Left ventricle myocardium inferior (tissue), 1 donor: ENCODE measurements at regions not wholly inside any gene's neighbourhood (a gene's known extent, or its start where the extent isn't known, plus 50 kb on each side); places are given as distances from the start of the nearest gene placed in this dataset.
A peak's percentile ranks its signal among the peaks of the same experiment; 100 is the strongest.

Experiments
- DNase-seq: peaks from one replicate; pipeline ENCODE4 v3.0.0-alpha.2; 2020
- H3K27ac ChIP-seq: fragments of 200-600 bp; replicated peaks from 2 replicates; pipeline ENCODE4 v1.8.0; 2021
- H3K27me3 ChIP-seq: fragments of 200-600 bp; 2 replicates; pipeline ENCODE4 v1.8.0; 2021; ENCODE audit warnings: low read depth
- H3K36me3 ChIP-seq: fragments of 200-600 bp; 2 replicates; pipeline ENCODE4 v1.8.0; 2021
- H3K4me1 ChIP-seq: fragments of 200-600 bp; 2 replicates; pipeline ENCODE4 v1.8.0; 2021
- H3K4me3 ChIP-seq: fragments of 200-600 bp; 2 replicates; pipeline ENCODE4 v1.8.0; 2021; ENCODE audit warnings: mild to moderate bottlenecking, moderate library complexity
- H3K9me3 ChIP-seq: fragments of 200-600 bp; replicated peaks from 2 replicates; pipeline ENCODE4 v1.8.0; 2021
- CTCF ChIP-seq: fragments of 200-600 bp; IDR thresholded peaks from 2 replicates; pipeline ENCODE4 v1.8.0; 2021; ENCODE audit warnings: antibody characterized with exemption, mild to moderate bottlenecking, borderline replicate concordance
- intact Hi-C: fragments of 100-400 bp; cut with micrococcal nuclease; formaldehyde crosslinking; loops from one replicate; pipeline ENCODE4 v1.11.0; 2022
- donor health status: DM: no; HTN: yes; CAD: no; lungs with severe emphysema.

GRCh38 chr11:121892863-121893262, 223.2 kb downstream of the BLID start:
- Histone ChIP-seq H3K4me1 (peaks cover 25% of the 10 kb centered on the region), H3K36me3 (no peaks in the 10 kb centered on the region), H3K4me3 (no peak overlapping the region), H3K9me3 (no peaks in the 10 kb centered on the region), H3K27ac (no peak overlapping the region), H3K27me3 (no peaks in the 10 kb centered on the region)
- DNase-seq, result no peak
- no peak for TF ChIP-seq CTCF
- intact Hi-C loops, result no loop called here

- no peak overlapping the region for H3K27ac ChIP-seq
- intact Hi-C loops, result no loop called here
- TF ChIP-seq CTCF, result no peak
- H3K36me3 ChIP-seq, result no peaks in the 10 kb centered on the region
- H3K9me3 ChIP-seq, result no peaks in the 10 kb centered on the region
- peaks cover 25% of the 10 kb centered on the region for H3K4me1 ChIP-seq
- no peak overlapping the region for H3K4me3 ChIP-seq
- DNase-seq, result peak; percentile 30
- H3K27me3 ChIP-seq, result no peaks in the 10 kb centered on the region
Observed at GRCh38 chr11:121892131-121892681, 223.8 kb downstream of the BLID start.

- intact Hi-C loops, result no loop called here
- H3K27me3 ChIP-seq, result no peaks in the 10 kb centered on the region
- H3K9me3 ChIP-seq, result no peaks in the 10 kb centered on the region
- no peak for DNase-seq
- H3K27ac ChIP-seq, result no peak overlapping the region
- TF ChIP-seq CTCF, result no peak
- no peak overlapping the region for H3K4me3 ChIP-seq
- H3K4me1 ChIP-seq, result peaks cover 33% of the 10 kb centered on the region
- H3K36me3 ChIP-seq, result no peaks in the 10 kb centered on the region
Observed at GRCh38 chr11:121890946-121891515, 225.0 kb downstream of the BLID start.

GRCh38 chr11:121890377-121890776, 225.6 kb downstream of the BLID start:
- no peak overlapping the region for H3K27ac ChIP-seq
- no peaks in the 10 kb centered on the region for H3K27me3 ChIP-seq
- no peak overlapping the region for H3K4me3 ChIP-seq
- peaks cover 36% of the 10 kb centered on the region for H3K4me1 ChIP-seq
- no peak for DNase-seq
- H3K36me3 ChIP-seq, result no peaks in the 10 kb centered on the region
- no peaks in the 10 kb centered on the region for H3K9me3 ChIP-seq
- no peak for TF ChIP-seq CTCF
- intact Hi-C loops, result no loop called here

GRCh38 chr11:121889931-121890330, 226.1 kb downstream of the BLID start:
- no peak for DNase-seq
- no peaks in the 10 kb centered on the region for H3K27me3 ChIP-seq
- intact Hi-C loops, result no loop called here
- no peak for TF ChIP-seq CTCF
- H3K27ac ChIP-seq, result no peak overlapping the region
- no peaks in the 10 kb centered on the region for H3K36me3 ChIP-seq
- H3K4me1 ChIP-seq, result peaks cover 36% of the 10 kb centered on the region
- H3K9me3 ChIP-seq, result no peaks in the 10 kb centered on the region
- no peak overlapping the region for H3K4me3 ChIP-seq
